OCI-LY7 (cell line): ENCODE measurements at regions not wholly inside any gene's neighbourhood (a gene's known extent, or its start where the extent isn't known, plus 50 kb on each side); places are given as distances from the start of the nearest gene placed in this dataset.

ENCODE experiments used
- EZH2phosphoT487 ChIP-seq: fragments of 200-600 bp; sonication (generic); IDR thresholded peaks from 2 replicates; pipeline ENCODE4 v1.6.1; 2018; ENCODE audit warnings: low read depth, borderline replicate concordance, mild to moderate bottlenecking, mixed run types, antibody characterized with exemption, low read length, moderate library complexity, mixed read lengths
- TF ChIP-seq, protein P1 (sequence below): fragments of 200-600 bp; sonication (generic); conservative IDR thresholded peaks from 2 replicates; pipeline ENCODE4 v1.5.1; 2014; ENCODE audit warnings: mild to moderate bottlenecking, antibody characterized with exemption, low read length, moderate library complexity, mixed read lengths

DNA sequence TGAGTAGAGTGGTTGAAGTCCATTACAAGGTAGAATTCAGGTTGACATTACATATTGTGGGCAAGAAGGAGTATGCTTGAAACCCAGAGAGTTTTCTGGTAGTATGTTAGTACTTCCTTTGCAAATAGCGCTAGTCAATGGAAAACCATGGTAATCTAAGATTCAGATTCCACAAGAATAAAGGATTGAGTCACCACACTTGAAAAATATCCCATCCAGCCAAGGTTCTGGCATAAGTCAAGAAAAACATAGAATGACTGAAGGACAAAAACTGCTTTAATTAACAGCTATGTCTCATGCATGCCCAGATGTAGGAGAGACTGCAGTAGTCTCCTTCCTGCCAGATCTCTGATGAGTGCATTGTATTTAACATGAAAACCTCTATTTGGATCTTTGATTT is 469.8 kb downstream of the BMP2 start:
- TF ChIP-seq, protein P1, sequence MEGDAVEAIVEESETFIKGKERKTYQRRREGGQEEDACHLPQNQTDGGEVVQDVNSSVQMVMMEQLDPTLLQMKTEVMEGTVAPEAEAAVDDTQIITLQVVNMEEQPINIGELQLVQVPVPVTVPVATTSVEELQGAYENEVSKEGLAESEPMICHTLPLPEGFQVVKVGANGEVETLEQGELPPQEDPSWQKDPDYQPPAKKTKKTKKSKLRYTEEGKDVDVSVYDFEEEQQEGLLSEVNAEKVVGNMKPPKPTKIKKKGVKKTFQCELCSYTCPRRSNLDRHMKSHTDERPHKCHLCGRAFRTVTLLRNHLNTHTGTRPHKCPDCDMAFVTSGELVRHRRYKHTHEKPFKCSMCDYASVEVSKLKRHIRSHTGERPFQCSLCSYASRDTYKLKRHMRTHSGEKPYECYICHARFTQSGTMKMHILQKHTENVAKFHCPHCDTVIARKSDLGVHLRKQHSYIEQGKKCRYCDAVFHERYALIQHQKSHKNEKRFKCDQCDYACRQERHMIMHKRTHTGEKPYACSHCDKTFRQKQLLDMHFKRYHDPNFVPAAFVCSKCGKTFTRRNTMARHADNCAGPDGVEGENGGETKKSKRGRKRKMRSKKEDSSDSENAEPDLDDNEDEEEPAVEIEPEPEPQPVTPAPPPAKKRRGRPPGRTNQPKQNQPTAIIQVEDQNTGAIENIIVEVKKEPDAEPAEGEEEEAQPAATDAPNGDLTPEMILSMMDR: no peak
- TF ChIP-seq EZH2phosphoT487: no peak
